ENCODE measurements at regions not wholly inside any gene's neighbourhood (a gene's known extent, or its start where the extent isn't known, plus 50 kb on each side); places are given as distances from the start of the nearest gene placed in this dataset.

GRCh38 chr11:33554219-33554618 is 146.4 kb downstream of the C11orf91 start:
- H4K91ac ChIP-seq (ENCODE audit: low read length), result no peak overlapping the region
- H3K4me2 ChIP-seq (ENCODE audit: low read length, poor library complexity, severe bottlenecking), result no peak overlapping the region
- H3K36me3 ChIP-seq (ENCODE audit: control insufficient read depth in 1 of 2, insufficient read depth in 2 of 2, low read depth in 1 of 2, low read length in 2 of 2), result peaks cover 0 to 51% of the 10 kb centered on the region in 2 experiments
- H3K9ac ChIP-seq (ENCODE audit: low read length), result no peak overlapping the region
- H3K14ac ChIP-seq (ENCODE audit: low read length in 2 of 2), result no peak overlapping the region
- no peak overlapping the region for H3K27ac ChIP-seq (ENCODE audit: low read length, poor library complexity, severe bottlenecking)
- peaks cover 3% of the 10 kb centered on the region for H3K79me1 ChIP-seq (replicated peaks; ENCODE audit: low read length, poor library complexity, severe bottlenecking)
- H2AFZ ChIP-seq (ENCODE audit: low read depth, low read length), result no peak overlapping the region
- H3K4ac ChIP-seq (ENCODE audit: low read depth in 1 of 2, low read length in 2 of 2), result no peak overlapping the region
- no peak overlapping the region for H4K8ac ChIP-seq (ENCODE audit: low read length)
- H2BK12ac ChIP-seq (ENCODE audit: low read length in 2 of 2), result no peak overlapping the region
- no peak for DNase-seq
- no peaks in the 10 kb centered on the region for H3K9me3 ChIP-seq (ENCODE audit: control insufficient read depth, low read length)
- H3K23ac ChIP-seq (ENCODE audit: low read length in 2 of 2), result no peak overlapping the region
- H3K4me3 ChIP-seq (ENCODE audit: insufficient read depth in 1 of 2, low read depth in 1 of 2, low read length in 2 of 2), result no peak overlapping the region
- no peak overlapping the region for H2AK5ac ChIP-seq (ENCODE audit: low read length, severe bottlenecking)
- 92% methylated on average over 7 of the region's 7 CpGs for WGBS
- peaks cover 6% of the 10 kb centered on the region for H3K4me1 ChIP-seq (ENCODE audit: control insufficient read depth, insufficient read depth, low read depth, low read length)
- no peak overlapping the region for H3K18ac ChIP-seq (ENCODE audit: low read depth in 1 of 2, low read length in 2 of 2)
- H2BK5ac ChIP-seq (ENCODE audit: low read depth, low read length, poor library complexity, severe bottlenecking), result no peak overlapping the region
- no peak overlapping the region for H2BK120ac ChIP-seq (ENCODE audit: low read depth, low read length)
- H2BK15ac ChIP-seq (ENCODE audit: low read depth, poor library complexity, severe bottlenecking), result no peak overlapping the region
- H3K27me3 ChIP-seq (ENCODE audit: control insufficient read depth in 1 of 2, insufficient read depth in 1 of 2, low read length in 2 of 2), result no peaks in the 10 kb centered on the region

- Histone ChIP-seq H3K9ac (ENCODE audit: low read length) (no peak overlapping the region), H3K14ac (ENCODE audit: low read length in 2 of 2) (no peak overlapping the region), H3K4me3 (ENCODE audit: insufficient read depth in 1 of 2, low read depth in 1 of 2, low read length in 2 of 2) (no peak overlapping the region), H2BK15ac (ENCODE audit: low read depth, poor library complexity, severe bottlenecking) (no peak overlapping the region), H2AFZ (ENCODE audit: low read depth, low read length) (no peak overlapping the region), H3K9me3 (ENCODE audit: control insufficient read depth, low read length) (no peaks in the 10 kb centered on the region), H3K4ac (ENCODE audit: low read depth in 1 of 2, low read length in 2 of 2) (no peak overlapping the region), H3K27me3 (ENCODE audit: control insufficient read depth in 1 of 2, insufficient read depth in 1 of 2, low read length in 2 of 2) (no peaks in the 10 kb centered on the region), H4K8ac (ENCODE audit: low read length) (no peak overlapping the region), H2AK5ac (ENCODE audit: low read length, severe bottlenecking) (no peak overlapping the region), H3K36me3 (ENCODE audit: control insufficient read depth in 1 of 2, insufficient read depth in 2 of 2, low read depth in 1 of 2, low read length in 2 of 2) (peaks cover 0 to 55% of the 10 kb centered on the region in 2 experiments), H3K18ac (ENCODE audit: low read depth in 1 of 2, low read length in 2 of 2) (no peak overlapping the region), H3K79me1 (replicated peaks; ENCODE audit: low read length, poor library complexity, severe bottlenecking) (peaks cover 3% of the 10 kb centered on the region), H2BK12ac (ENCODE audit: low read length in 2 of 2) (no peak overlapping the region), H3K4me2 (ENCODE audit: low read length, poor library complexity, severe bottlenecking) (no peak overlapping the region), H3K27ac (ENCODE audit: low read length, poor library complexity, severe bottlenecking) (no peak overlapping the region), H3K23ac (ENCODE audit: low read length in 2 of 2) (no peak overlapping the region), H2BK120ac (ENCODE audit: low read depth, low read length) (no peak overlapping the region), H2BK5ac (ENCODE audit: low read depth, low read length, poor library complexity, severe bottlenecking) (no peak overlapping the region), H3K4me1 (ENCODE audit: control insufficient read depth, insufficient read depth, low read depth, low read length) (peaks cover 6% of the 10 kb centered on the region), H4K91ac (ENCODE audit: low read length) (no peak overlapping the region)
- 60% methylated on average over 1 of the region's 1 CpG for WGBS
- DNase-seq, result no peak
These were observed 147.1 kb downstream of the C11orf91 start for GRCh38 chr11:33553486-33553885.

GRCh38 chr11:33552756-33553155 is 147.9 kb downstream of the C11orf91 start:
- Histone ChIP-seq H3K36me3 (ENCODE audit: control insufficient read depth in 1 of 2, insufficient read depth in 2 of 2, low read depth in 1 of 2, low read length in 2 of 2) (peaks cover 0 to 58% of the 10 kb centered on the region in 2 experiments), H4K91ac (ENCODE audit: low read length) (no peak overlapping the region), H3K4me3 (ENCODE audit: insufficient read depth in 1 of 2, low read depth in 1 of 2, low read length in 2 of 2) (no peak overlapping the region), H3K27me3 (ENCODE audit: control insufficient read depth in 1 of 2, insufficient read depth in 1 of 2, low read length in 2 of 2) (no peaks in the 10 kb centered on the region), H3K4me2 (ENCODE audit: low read length, poor library complexity, severe bottlenecking) (no peak overlapping the region), H3K4me1 (ENCODE audit: control insufficient read depth, insufficient read depth, low read depth, low read length) (peaks cover 6% of the 10 kb centered on the region), H2BK12ac (ENCODE audit: low read length in 2 of 2) (no peak overlapping the region), H2AFZ (ENCODE audit: low read depth, low read length) (no peak overlapping the region), H3K27ac (ENCODE audit: low read length, poor library complexity, severe bottlenecking) (no peak overlapping the region), H2BK15ac (ENCODE audit: low read depth, poor library complexity, severe bottlenecking) (no peak overlapping the region), H4K8ac (ENCODE audit: low read length) (no peak overlapping the region), H2BK5ac (ENCODE audit: low read depth, low read length, poor library complexity, severe bottlenecking) (no peak overlapping the region), H3K79me1 (replicated peaks; ENCODE audit: low read length, poor library complexity, severe bottlenecking) (peaks cover 3% of the 10 kb centered on the region), H2AK5ac (ENCODE audit: low read length, severe bottlenecking) (no peak overlapping the region), H3K23ac (ENCODE audit: low read length in 2 of 2) (no peak overlapping the region), H3K9ac (ENCODE audit: low read length) (no peak overlapping the region), H3K9me3 (ENCODE audit: control insufficient read depth, low read length) (no peaks in the 10 kb centered on the region), H3K4ac (ENCODE audit: low read depth in 1 of 2, low read length in 2 of 2) (no peak overlapping the region), H2BK120ac (ENCODE audit: low read depth, low read length) (no peak overlapping the region), H3K18ac (ENCODE audit: low read depth in 1 of 2, low read length in 2 of 2) (no peak overlapping the region), H3K14ac (ENCODE audit: low read length in 2 of 2) (no peak overlapping the region)
- 89% methylated on average over 2 of the region's 3 CpGs for WGBS
- DNase-seq, result no peak

GRCh38 chr11:33551051-33551450 is 149.6 kb downstream of the C11orf91 start:
- Histone ChIP-seq H2BK15ac (ENCODE audit: low read depth, poor library complexity, severe bottlenecking) (no peak overlapping the region), H2BK5ac (ENCODE audit: low read depth, low read length, poor library complexity, severe bottlenecking) (no peak overlapping the region), H3K79me1 (replicated peaks; ENCODE audit: low read length, poor library complexity, severe bottlenecking) (peaks cover 3% of the 10 kb centered on the region), H3K4me3 (ENCODE audit: insufficient read depth in 1 of 2, low read depth in 1 of 2, low read length in 2 of 2) (no peak overlapping the region), H3K4me2 (ENCODE audit: low read length, poor library complexity, severe bottlenecking) (no peak overlapping the region), H2AFZ (ENCODE audit: low read depth, low read length) (no peak overlapping the region), H3K36me3 (ENCODE audit: control insufficient read depth in 1 of 2, insufficient read depth in 2 of 2, low read depth in 1 of 2, low read length in 2 of 2) (peaks cover 0 to 64% of the 10 kb centered on the region in 2 experiments), H2BK120ac (ENCODE audit: low read depth, low read length) (no peak overlapping the region), H3K4ac (ENCODE audit: low read depth in 1 of 2, low read length in 2 of 2) (no peak overlapping the region), H3K9me3 (ENCODE audit: control insufficient read depth, low read length) (no peaks in the 10 kb centered on the region), H2AK5ac (ENCODE audit: low read length, severe bottlenecking) (no peak overlapping the region), H3K14ac (ENCODE audit: low read length in 2 of 2) (no peak overlapping the region), H2BK12ac (ENCODE audit: low read length in 2 of 2) (no peak overlapping the region), H3K27me3 (ENCODE audit: control insufficient read depth in 1 of 2, insufficient read depth in 1 of 2, low read length in 2 of 2) (no peaks in the 10 kb centered on the region), H3K9ac (ENCODE audit: low read length) (no peak overlapping the region), H4K91ac (ENCODE audit: low read length) (no peak overlapping the region), H3K4me1 (ENCODE audit: control insufficient read depth, insufficient read depth, low read depth, low read length) (no peaks in the 10 kb centered on the region), H4K8ac (ENCODE audit: low read length) (no peak overlapping the region), H3K23ac (ENCODE audit: low read length in 2 of 2) (no peak overlapping the region), H3K27ac (ENCODE audit: low read length, poor library complexity, severe bottlenecking) (no peak overlapping the region), H3K18ac (ENCODE audit: low read depth in 1 of 2, low read length in 2 of 2) (no peak overlapping the region)
- DNase-seq, result no peak
- WGBS, result 72% methylated on average over 3 of the region's 3 CpGs
